Upper lobe of left lung (tissue), 4 donors: ENCODE measurements at regions not wholly inside any gene's neighbourhood (a gene's known extent, or its start where the extent isn't known, plus 50 kb on each side); places are given as distances from the start of the nearest gene placed in this dataset.

Experiments used
- CTCF ChIP-seq, 6 experiments: fragments of 450-650 bp in 4 of 6; fragments of 200-600 bp in 2 of 6; sonication (generic) in 2 of 6; IDR thresholded peaks; one replicate each; pipeline ENCODE4 v1.5.1; 2016 to 2019; ENCODE audit warnings: antibody characterized with exemption in 6 of 6
- POLR2A ChIP-seq, 4 donors: fragments of 450-650 bp; IDR thresholded peaks; one replicate each; pipeline ENCODE4 v1.5.1; 2016 to 2017; ENCODE audit warnings: antibody characterized with exemption in 4 of 4, mild to moderate bottlenecking in 2 of 4
- POLR2AphosphoS5 ChIP-seq, 2 donors: sonication (generic); formaldehyde crosslinking; IDR thresholded peaks; one replicate each; pipeline ENCODE4 v1.5.1; 2017; ENCODE audit warnings: antibody characterized with exemption in 2 of 2

DNA sequence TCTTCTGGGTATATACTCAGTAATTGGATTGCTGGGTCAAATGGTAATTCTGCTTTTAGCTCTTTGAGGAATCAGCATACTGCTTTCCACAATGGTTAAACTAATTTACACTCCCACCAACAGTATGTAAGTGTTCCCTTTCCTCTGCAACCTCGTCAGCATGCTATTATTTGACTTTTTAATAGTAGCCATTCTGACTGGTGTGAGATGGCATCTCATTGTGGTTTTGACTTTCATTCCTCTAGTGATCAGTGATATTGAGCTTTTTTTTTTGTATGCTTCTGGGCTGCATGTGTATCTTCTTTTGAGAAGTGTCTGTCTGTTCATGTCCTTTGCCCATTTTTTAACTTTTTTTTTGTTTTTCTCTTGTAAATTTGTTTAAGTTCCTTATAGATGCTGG lies 279.4 kb downstream of the PTGER3 start:
- TF ChIP-seq POLR2A (IDR thresholded peaks at IDR 0.05) (no peak), CTCF (IDR thresholded peaks at IDR 0.05) (no peak), POLR2AphosphoS5 (IDR thresholded peaks at IDR 0.05) (no peak)
